Trophoblast cell (in vitro differentiated cells and primary cell): ENCODE measurements at regions not wholly inside any gene's neighbourhood (a gene's known extent, or its start where the extent isn't known, plus 50 kb on each side); places are given as distances from the start of the nearest gene placed in this dataset.
"Not testable (repeated sequence)": the region's sequence is repeated elsewhere in the genome, so short reads cannot be mapped to it uniquely, and the experiment has no call there.

Experiments
- DNase-seq, 2 donors: peaks; one replicate each; pipeline ENCODE4 v3.0.0-alpha.2; 2016
- H2AFZ ChIP-seq: 2 replicates; pipeline ENCODE4 v1.6.1; 2013; ENCODE audit warnings: low read length, moderate library complexity, mild to moderate bottlenecking; ENCODE audit not compliant: insufficient read depth, poor library complexity
- H2AK5ac ChIP-seq: 2 replicates; pipeline ENCODE4 v1.6.1; 2013; ENCODE audit warnings: mild to moderate bottlenecking, low read length
- H2BK120ac ChIP-seq: 2 replicates; pipeline ENCODE4 v1.6.1; 2013; ENCODE audit warnings: low read length, mild to moderate bottlenecking, moderate library complexity; ENCODE audit not compliant: insufficient read depth, poor library complexity
- H2BK12ac ChIP-seq: 2 replicates; pipeline ENCODE4 v1.6.1; 2013; ENCODE audit warnings: mild to moderate bottlenecking, low read length, moderate library complexity
- H2BK5ac ChIP-seq: 2 replicates; pipeline ENCODE4 v1.6.1; 2013; ENCODE audit warnings: low read length, low read depth, moderate library complexity, mild to moderate bottlenecking; ENCODE audit not compliant: poor library complexity
- H3K14ac ChIP-seq: 2 replicates; pipeline ENCODE4 v1.6.1; 2013; ENCODE audit warnings: mild to moderate bottlenecking, low read length
- H3K18ac ChIP-seq: 2 replicates; pipeline ENCODE4 v1.6.1; 2013; ENCODE audit warnings: mild to moderate bottlenecking, low read length
- H3K23ac ChIP-seq: 2 replicates; pipeline ENCODE4 v1.6.1; 2013; ENCODE audit warnings: low read length
- H3K27ac ChIP-seq: 2 replicates; pipeline ENCODE4 v1.5.1; 2013; ENCODE audit warnings: low read depth, mild to moderate bottlenecking, inconsistent platforms, low read length, moderate library complexity
- H3K27me3 ChIP-seq: 2 replicates; pipeline ENCODE4 v1.6.1; 2013; ENCODE audit warnings: inconsistent platforms, mild to moderate bottlenecking, low read length, moderate library complexity; ENCODE audit not compliant: insufficient read depth
- H3K36me3 ChIP-seq, 2 experiments: 1 replicate in 1 of 2; 2 replicates in 1 of 2; pipeline ENCODE4 v1.6.1; 2013; ENCODE audit warnings: low read length in 2 of 2, mild to moderate bottlenecking in 2 of 2, moderate library complexity in 1 of 2; ENCODE audit not compliant: insufficient read depth in 2 of 2, control insufficient read depth in 1 of 2
- H3K4ac ChIP-seq: 2 replicates; pipeline ENCODE4 v1.6.1; 2013; ENCODE audit warnings: low read depth, mild to moderate bottlenecking, low read length, moderate library complexity
- H3K4me1 ChIP-seq, 2 experiments: 1 replicate in 1 of 2; 2 replicates in 1 of 2; pipeline ENCODE4 v1.6.1; 2013; ENCODE audit warnings: low read length in 2 of 2, mild to moderate bottlenecking in 2 of 2, moderate library complexity in 1 of 2; ENCODE audit not compliant: insufficient read depth in 2 of 2, control insufficient read depth in 1 of 2
- H3K4me2 ChIP-seq: 2 replicates; pipeline ENCODE4 v1.6.1; 2013; ENCODE audit warnings: inconsistent platforms, mild to moderate bottlenecking, low read length, moderate library complexity
- H3K4me3 ChIP-seq: 2 replicates; pipeline ENCODE4 v1.5.1; 2013; ENCODE audit warnings: mild to moderate bottlenecking, low read depth, low read length, inconsistent platforms
- H3K79me1 ChIP-seq: one replicate; pipeline ENCODE4 v1.6.1; 2013; ENCODE audit warnings: low read length
- H3K79me2 ChIP-seq: 2 replicates; pipeline ENCODE4 v1.6.1; 2013; ENCODE audit warnings: low read length, mild to moderate bottlenecking; ENCODE audit not compliant: control insufficient read depth, insufficient read depth, poor library complexity
- H3K9ac ChIP-seq: 2 replicates; pipeline ENCODE4 v1.6.1; 2013; ENCODE audit warnings: mild to moderate bottlenecking, low read length
- H3K9me3 ChIP-seq: 2 replicates; pipeline ENCODE4 v1.6.1; 2013; ENCODE audit warnings: low read depth, mild to moderate bottlenecking, control low read depth, inconsistent platforms, low read length; ENCODE audit not compliant: insufficient read depth
- H4K12ac ChIP-seq: 2 replicates; pipeline ENCODE4 v1.6.1; 2013; ENCODE audit warnings: low read depth, mild to moderate bottlenecking, low read length, moderate library complexity
- H4K8ac ChIP-seq: 2 replicates; pipeline ENCODE4 v1.6.1; 2013; ENCODE audit warnings: low read depth, mild to moderate bottlenecking, low read length, moderate library complexity
- H4K91ac ChIP-seq: one replicate; pipeline ENCODE4 v1.6.1; 2013; ENCODE audit warnings: low read depth, mild to moderate bottlenecking, low read length, moderate library complexity
- WGBS: extraction: QIAGEN DNeasy Blood & Tissue Kit; methylation state at CpG from one replicate; pipeline ENCODE4 v1.1.7; 2013; ENCODE audit warnings: missing lambda C conversion rate; ENCODE audit not compliant: insufficient read length, insufficient coverage; ENCODE audit errors: extremely low coverage; 5-methylcytosine and 5-hydroxymethylcytosine counted together

DNA sequence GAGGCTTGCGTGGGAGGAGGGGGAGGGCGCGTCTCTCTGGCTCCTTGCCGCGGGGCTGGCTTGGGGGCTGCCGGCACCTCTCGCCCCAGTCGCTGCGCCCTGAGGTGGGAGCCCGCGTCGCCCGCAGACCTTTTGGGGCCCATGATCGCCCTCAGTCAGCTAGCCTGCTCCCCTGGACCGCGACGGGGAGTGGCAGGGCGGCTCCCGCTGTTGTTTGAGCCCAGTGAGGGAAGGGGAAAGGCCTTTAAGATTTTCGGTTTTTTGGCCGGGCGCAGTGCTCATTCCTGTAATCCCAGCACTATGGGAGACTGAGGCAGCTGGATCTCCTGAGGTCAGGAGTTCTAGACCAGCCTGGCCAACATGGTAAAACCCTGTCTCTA, 62.4 kb upstream of the GOLGA6L4 start:
- H3K79me1 ChIP-seq, H3K4me2 ChIP-seq, H3K27ac ChIP-seq, H3K9me3 ChIP-seq, H3K79me2 ChIP-seq, H4K12ac ChIP-seq, H3K4ac ChIP-seq, H2AFZ ChIP-seq, H3K9ac ChIP-seq, H2BK5ac ChIP-seq, H3K27me3 ChIP-seq, H2AK5ac ChIP-seq, H2BK120ac ChIP-seq, H2BK12ac ChIP-seq, H3K18ac ChIP-seq, H4K91ac ChIP-seq, H4K8ac ChIP-seq, H3K4me1 ChIP-seq, H3K4me3 ChIP-seq, DNase-seq, H3K36me3 ChIP-seq, H3K14ac ChIP-seq, H3K23ac ChIP-seq: not testable (repeated sequence)
- WGBS, result no CpG with 5 or more reads among the region's 22 CpGs
